ENCODE measurements at regions not wholly inside any gene's neighbourhood (a gene's known extent, or its start where the extent isn't known, plus 50 kb on each side); places are given as distances from the start of the nearest gene placed in this dataset.
A peak's percentile ranks its signal among the peaks of the same experiment; 100 is the strongest.

DNA sequence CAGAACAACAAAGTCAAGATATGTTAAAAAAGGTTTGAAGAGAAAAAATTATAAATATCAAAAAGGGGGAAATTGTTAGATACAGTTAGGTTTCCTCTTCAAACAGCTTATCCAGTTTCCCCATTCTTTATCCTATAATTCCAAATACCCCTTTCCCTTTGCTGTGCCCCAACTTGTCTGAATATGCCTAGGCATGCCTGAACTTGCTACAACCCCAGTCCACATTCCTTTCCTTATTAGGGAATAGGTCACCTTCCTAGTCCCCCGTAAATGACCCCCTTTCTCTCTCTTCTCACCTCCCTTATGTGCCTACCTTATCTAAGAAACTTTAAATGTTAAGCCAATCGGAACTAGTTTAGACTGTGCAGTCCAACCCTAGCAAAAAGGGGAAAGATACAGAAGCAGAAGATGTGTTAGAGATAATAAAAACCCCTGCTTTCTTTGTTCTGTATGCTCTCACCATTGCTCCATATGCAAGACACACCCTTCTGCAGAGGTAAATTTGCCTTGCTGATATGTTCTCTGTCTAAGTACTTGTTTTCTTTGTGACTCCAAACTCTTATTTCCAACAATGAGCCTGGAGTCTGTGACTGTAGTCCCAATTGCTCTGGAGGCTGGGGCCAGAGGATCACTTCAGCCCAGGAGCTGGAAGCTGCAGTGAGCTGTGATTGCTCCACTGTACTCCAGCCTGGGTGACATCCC is 810.1 kb downstream of the PLA2G4A start:
- Mint-ChIP-seq H3K4me3 (no peak overlapping the region), H3K4me1 (peaks cover 7% of the 10 kb centered on the region), H3K9me3 (peaks cover 17% of the 10 kb centered on the region), H3K27me3 (ENCODE audit: low read depth, poor library complexity) (no peaks in the 10 kb centered on the region), H3K36me3 (ENCODE audit: low read depth) (no peaks in the 10 kb centered on the region), H3K27ac (peak overlapping the region; percentile 14)
- TF ChIP-seq, protein P1, sequence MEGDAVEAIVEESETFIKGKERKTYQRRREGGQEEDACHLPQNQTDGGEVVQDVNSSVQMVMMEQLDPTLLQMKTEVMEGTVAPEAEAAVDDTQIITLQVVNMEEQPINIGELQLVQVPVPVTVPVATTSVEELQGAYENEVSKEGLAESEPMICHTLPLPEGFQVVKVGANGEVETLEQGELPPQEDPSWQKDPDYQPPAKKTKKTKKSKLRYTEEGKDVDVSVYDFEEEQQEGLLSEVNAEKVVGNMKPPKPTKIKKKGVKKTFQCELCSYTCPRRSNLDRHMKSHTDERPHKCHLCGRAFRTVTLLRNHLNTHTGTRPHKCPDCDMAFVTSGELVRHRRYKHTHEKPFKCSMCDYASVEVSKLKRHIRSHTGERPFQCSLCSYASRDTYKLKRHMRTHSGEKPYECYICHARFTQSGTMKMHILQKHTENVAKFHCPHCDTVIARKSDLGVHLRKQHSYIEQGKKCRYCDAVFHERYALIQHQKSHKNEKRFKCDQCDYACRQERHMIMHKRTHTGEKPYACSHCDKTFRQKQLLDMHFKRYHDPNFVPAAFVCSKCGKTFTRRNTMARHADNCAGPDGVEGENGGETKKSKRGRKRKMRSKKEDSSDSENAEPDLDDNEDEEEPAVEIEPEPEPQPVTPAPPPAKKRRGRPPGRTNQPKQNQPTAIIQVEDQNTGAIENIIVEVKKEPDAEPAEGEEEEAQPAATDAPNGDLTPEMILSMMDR (IDR thresholded peaks at IDR 0.05): no peak
- no peak for DNase-seq

DNA sequence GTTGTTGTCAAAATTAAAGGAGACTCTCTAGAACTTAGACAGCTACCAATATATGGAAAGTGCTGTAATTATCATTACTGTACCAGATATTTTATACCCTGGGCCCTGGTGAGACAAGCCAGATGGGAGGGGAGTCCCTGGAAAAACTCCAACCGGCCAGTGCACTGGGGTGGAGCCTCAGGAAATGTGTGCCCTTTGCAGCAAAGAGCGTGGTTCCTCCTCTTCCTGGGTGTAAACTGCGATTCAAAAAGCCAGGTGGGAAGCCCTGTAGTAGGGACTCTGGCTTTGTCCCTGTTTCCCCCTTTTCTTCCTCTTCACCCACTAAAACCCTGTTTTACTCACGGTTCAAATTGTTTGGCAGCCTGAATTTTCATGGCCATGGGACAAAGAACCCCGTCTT is 812.3 kb downstream of the PLA2G4A start:
- Mint-ChIP-seq H3K4me3 (no peak overlapping the region), H3K36me3 (ENCODE audit: low read depth) (no peaks in the 10 kb centered on the region), H3K9me3 (peaks cover 17% of the 10 kb centered on the region), H3K27me3 (ENCODE audit: low read depth, poor library complexity) (no peaks in the 10 kb centered on the region), H3K27ac (no peak overlapping the region), H3K4me1 (peaks cover 7% of the 10 kb centered on the region)
- TF ChIP-seq, protein P1 (IDR thresholded peaks at IDR 0.05): no peak
- no peak for DNase-seq

DNA sequence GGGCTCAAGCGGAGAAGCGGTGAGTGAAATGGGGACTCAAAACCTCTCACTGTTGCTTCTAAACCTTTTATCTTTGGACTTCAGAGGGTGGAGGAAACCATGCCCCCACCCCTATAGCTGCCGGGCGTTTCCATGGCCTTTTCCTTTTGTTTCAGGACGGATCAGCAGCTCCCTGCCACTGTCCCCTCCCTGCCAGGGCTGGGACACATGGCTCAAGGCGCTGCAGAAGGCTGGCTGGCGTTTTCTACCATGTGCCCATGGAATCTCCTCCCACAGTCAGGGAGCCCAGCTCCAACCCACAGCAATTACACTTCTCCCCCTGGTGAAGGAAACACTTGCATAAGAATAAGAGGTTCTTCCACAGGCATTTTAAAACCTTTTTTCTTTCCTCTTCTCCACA is 812.7 kb downstream of the PLA2G4A start:
- Mint-ChIP-seq H3K4me3 (no peak overlapping the region), H3K27me3 (ENCODE audit: low read depth, poor library complexity) (no peaks in the 10 kb centered on the region), H3K27ac (no peak overlapping the region), H3K36me3 (ENCODE audit: low read depth) (no peaks in the 10 kb centered on the region), H3K4me1 (peaks cover 7% of the 10 kb centered on the region), H3K9me3 (peaks cover 17% of the 10 kb centered on the region)
- TF ChIP-seq, protein P1 (IDR thresholded peaks at IDR 0.05): no peak
- DNase-seq: no peak

DNA sequence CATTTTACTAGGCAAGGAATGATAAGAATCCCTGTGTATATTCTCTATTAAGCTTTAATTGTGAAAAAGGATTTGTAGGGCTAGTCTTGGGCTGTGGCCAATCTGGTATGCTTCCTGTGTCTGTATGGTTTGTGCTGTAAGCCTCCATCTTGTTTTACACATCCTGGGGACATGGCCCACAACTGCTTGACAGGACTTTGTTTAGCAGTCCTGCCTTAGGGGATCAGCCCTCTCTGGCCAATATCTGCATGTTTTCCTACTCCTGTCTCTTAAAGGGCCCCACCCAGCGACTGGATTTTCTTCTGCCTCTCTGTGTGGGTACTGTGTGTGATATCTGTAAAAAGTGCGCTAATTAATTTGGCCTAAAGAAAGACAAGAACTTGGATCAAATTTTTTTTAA is 813.2 kb downstream of the PLA2G4A start:
- H3K4me3 Mint-ChIP-seq: no peak overlapping the region
- TF ChIP-seq, protein P1 (IDR thresholded peaks at IDR 0.05): no peak
- peaks cover 17% of the 10 kb centered on the region for H3K9me3 Mint-ChIP-seq
- H3K27me3 Mint-ChIP-seq (ENCODE audit: low read depth, poor library complexity): no peaks in the 10 kb centered on the region
- no peaks in the 10 kb centered on the region for H3K36me3 Mint-ChIP-seq (ENCODE audit: low read depth)
- no peak overlapping the region for H3K27ac Mint-ChIP-seq
- H3K4me1 Mint-ChIP-seq: peaks cover 7% of the 10 kb centered on the region
- DNase-seq: no peak

DNA sequence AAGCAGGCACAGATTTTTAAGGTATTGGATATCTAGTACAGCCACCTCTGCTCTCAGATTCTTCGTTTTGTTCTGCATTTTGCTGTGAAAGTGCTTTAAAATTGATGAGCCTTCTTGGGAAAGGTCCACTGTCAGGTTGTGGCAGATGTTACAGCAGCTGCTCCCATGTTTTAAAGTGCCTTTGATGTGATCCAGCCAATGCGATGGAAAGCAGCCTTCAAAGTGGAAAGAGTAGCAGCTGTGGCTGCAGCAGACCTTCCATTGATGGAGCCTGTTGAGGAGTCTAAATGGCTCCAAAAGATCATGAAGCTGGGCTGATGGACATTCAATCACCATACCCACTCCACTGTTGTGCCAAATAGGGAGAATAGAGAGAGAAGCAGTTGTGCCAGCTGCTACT is 816.9 kb downstream of the PLA2G4A start:
- Mint-ChIP-seq H3K27me3 (ENCODE audit: low read depth, poor library complexity) (no peaks in the 10 kb centered on the region), H3K4me1 (no peaks in the 10 kb centered on the region), H3K9me3 (peaks cover 7% of the 10 kb centered on the region), H3K36me3 (ENCODE audit: low read depth) (no peaks in the 10 kb centered on the region), H3K4me3 (no peak overlapping the region), H3K27ac (no peak overlapping the region)
- no peak for DNase-seq
- TF ChIP-seq, protein P1 (IDR thresholded peaks at IDR 0.05): no peak

DNA sequence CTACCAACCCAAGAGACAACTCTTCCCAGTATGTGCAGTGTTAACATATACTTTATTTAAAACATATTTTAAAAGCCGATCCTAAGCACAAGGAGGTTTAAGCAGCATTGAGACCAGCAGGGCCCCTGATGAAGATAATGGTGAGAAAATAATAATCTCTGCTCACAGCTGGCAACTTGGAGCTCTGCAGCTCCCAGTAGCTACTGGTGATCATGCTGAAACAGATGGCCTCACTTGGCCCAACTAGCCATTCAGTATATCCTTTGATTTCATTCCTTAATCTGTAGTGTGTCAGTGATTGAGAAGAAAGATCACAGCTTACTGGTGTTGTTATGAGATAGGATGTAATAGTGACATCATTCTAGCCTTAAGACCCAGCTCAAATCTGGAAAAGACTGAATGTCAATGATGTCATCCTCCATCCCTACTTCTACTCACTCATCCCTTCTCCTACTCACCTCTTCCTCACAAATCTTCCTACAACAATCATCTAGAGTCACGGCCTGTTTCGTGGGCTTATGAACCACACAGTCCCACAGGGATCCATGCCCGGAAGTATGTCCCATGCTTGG is 817.9 kb downstream of the PLA2G4A start:
- no peak for DNase-seq
- no peaks in the 10 kb centered on the region for H3K27me3 Mint-ChIP-seq (ENCODE audit: low read depth, poor library complexity)
- TF ChIP-seq, protein P1 (IDR thresholded peaks at IDR 0.05): no peak
- no peak overlapping the region for H3K4me3 Mint-ChIP-seq
- no peak overlapping the region for H3K27ac Mint-ChIP-seq
- no peaks in the 10 kb centered on the region for H3K36me3 Mint-ChIP-seq (ENCODE audit: low read depth)
- no peaks in the 10 kb centered on the region for H3K4me1 Mint-ChIP-seq
- peaks cover 2% of the 10 kb centered on the region for H3K9me3 Mint-ChIP-seq

Measured in nephron progenitor cell (in vitro differentiated cells).